Heart left ventricle (tissue), 16 donors: ENCODE measurements at regions not wholly inside any gene's neighbourhood (a gene's known extent, or its start where the extent isn't known, plus 50 kb on each side); places are given as distances from the start of the nearest gene placed in this dataset.

Source experiments
- ATAC-seq, 4 donors: fragments of 200-7000 bp; cut with Tn5 transposase; one replicate each; pipeline ENCODE4 v1.9.1; 2020 to 2022; ENCODE audit warnings: moderate library complexity in 4 of 4, mild to moderate bottlenecking in 3 of 4, moderate number of reproducible peaks in 1 of 4
- DNase-seq, 5 donors: peaks; one replicate each; pipeline ENCODE4 v3.0.0-alpha.2; 2020
- H3K27ac ChIP-seq, 12 donors: fragments of 200-600 bp; sonication (generic) in 4 of 12; one replicate each; pipeline versions ENCODE4 v1.5.0 to v1.8.0; 2016 to 2022; ENCODE audit warnings: mild to moderate bottlenecking in 2 of 12
- H3K27me3 ChIP-seq, 9 donors: fragments of 200-600 bp; sonication (generic) in 2 of 9; one replicate each; pipeline versions ENCODE4 v1.5.1 to v1.8.0; 2016 to 2022; ENCODE audit warnings: mild to moderate bottlenecking in 3 of 9
- H3K36me3 ChIP-seq, 9 donors: fragments of 200-600 bp; sonication (generic) in 2 of 9; one replicate each; pipeline versions ENCODE4 v1.5.0 to v1.8.0; 2018 to 2022; ENCODE audit warnings: mild to moderate bottlenecking in 2 of 9
- H3K4me1 ChIP-seq, 12 donors: fragments of 200-600 bp; sonication (generic) in 4 of 12; one replicate each; pipeline versions ENCODE4 v1.5.0 to v1.8.0; 2016 to 2022; ENCODE audit warnings: mild to moderate bottlenecking in 3 of 12
- H3K4me3 ChIP-seq, 12 donors: fragments of 200-600 bp; sonication (generic) in 4 of 12; one replicate each; pipeline versions ENCODE4 v1.5.0 to v1.8.0; 2017 to 2022; ENCODE audit warnings: mild to moderate bottlenecking in 9 of 12, moderate library complexity in 4 of 12
- H3K9me3 ChIP-seq, 12 donors: fragments of 200-600 bp; sonication (generic) in 4 of 12; one replicate each; pipeline versions ENCODE4 v1.5.0 to v1.8.0; 2016 to 2022; ENCODE audit warnings: mild to moderate bottlenecking in 1 of 12
- POLR2A ChIP-seq, 2 donors: fragments of 450-650 bp; IDR thresholded peaks; one replicate each; pipeline ENCODE4 v1.6.1; 2017; ENCODE audit warnings: antibody characterized with exemption in 2 of 2, mild to moderate bottlenecking in 2 of 2, moderate library complexity in 2 of 2
- WGBS, 4 donors: extraction: QIAGEN DNeasy Blood & Tissue Kit in 2 of 4; methylation state at CpG; one replicate each; pipeline versions ENCODE4 v1.1.5 to v1.1.7; 2013 to 2018; 5-methylcytosine and 5-hydroxymethylcytosine counted together
- intact Hi-C, 10 donors: fragments of 100-400 bp; cut with DNase I; formaldehyde crosslinking; loops; one replicate each; pipeline versions ENCODE4 v1.11.1 to v1.14.2; 2022
- TF ChIP-seq, protein P1 (sequence below), 12 donors: fragments of 200-600 bp; sonication (generic) in 4 of 12; IDR thresholded peaks; one replicate each; pipeline versions ENCODE4 v1.5.0 to v1.8.0; 2018 to 2022; ENCODE audit warnings: antibody characterized with exemption in 12 of 12, mild to moderate bottlenecking in 5 of 12
- donor health status: ischemic (EF 13 %, LVEDD 7.1; RV severe dilation, severe dysfunction).
- donor health status: healthy with polysubstance abuse.
- donor health status: DM: no; HTN: yes; CAD: no.
- donor health status: DM: no; HTN: no; CAD: no.
- donor health status: ischemic (EF 25% LVEDD 6.9; RV normal size, moderate dysfunction).
- donor health status: ischemic (EF 25% LVEDD 5.7; RV mildly dilated, moderate dysfunction).
- donor health status: healthy.
- donor health status: DM: yes; HTN: yes; CAD: no.
- donor health status: ischemic (EF 35%, LVEDD 5.7; RV mildly dilated, moderate dysfunction).
- donor health status: nonischemic (EF 11% LVEDD 7.7; RV severe dilation, severe dysfunction).
- donor health status: DM: yes; HTN: yes; CAD: no.
- donor health status: PGD.
- donor health status: ischemic (EF 29% LVEDD 5.4; RV normal size, mild dysfunction).
- donor health status: nonischemic (EF 23%, LVEDD 6.1; RV moderate dilation, normal function).

DNA sequence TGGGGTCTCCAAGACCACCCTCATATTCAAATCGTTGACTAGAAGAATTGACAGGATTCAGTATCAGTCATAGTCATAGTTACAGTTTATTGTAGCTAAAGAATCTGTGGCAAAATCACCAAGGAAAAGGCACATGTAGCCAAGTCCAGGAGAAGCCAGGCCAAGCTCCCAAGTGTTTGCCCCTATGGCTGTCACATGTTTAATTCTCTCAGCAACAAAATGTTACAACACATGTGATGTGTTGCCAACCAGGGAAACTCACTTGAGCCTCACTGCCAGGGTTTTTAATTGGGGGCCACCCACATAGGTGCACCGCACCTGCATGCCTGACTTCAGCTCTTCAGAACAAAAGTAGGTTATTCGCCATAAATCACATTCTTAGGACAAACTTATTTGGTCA is 1030.9 kb upstream of the CELF2 start:
- ATAC-seq (no peak), DNase-seq (no peak)
- H3K4me3 ChIP-seq, result no peak overlapping the region
- no peak for TF ChIP-seq POLR2A (IDR thresholded peaks at IDR 0.05)
- TF ChIP-seq, protein P1, sequence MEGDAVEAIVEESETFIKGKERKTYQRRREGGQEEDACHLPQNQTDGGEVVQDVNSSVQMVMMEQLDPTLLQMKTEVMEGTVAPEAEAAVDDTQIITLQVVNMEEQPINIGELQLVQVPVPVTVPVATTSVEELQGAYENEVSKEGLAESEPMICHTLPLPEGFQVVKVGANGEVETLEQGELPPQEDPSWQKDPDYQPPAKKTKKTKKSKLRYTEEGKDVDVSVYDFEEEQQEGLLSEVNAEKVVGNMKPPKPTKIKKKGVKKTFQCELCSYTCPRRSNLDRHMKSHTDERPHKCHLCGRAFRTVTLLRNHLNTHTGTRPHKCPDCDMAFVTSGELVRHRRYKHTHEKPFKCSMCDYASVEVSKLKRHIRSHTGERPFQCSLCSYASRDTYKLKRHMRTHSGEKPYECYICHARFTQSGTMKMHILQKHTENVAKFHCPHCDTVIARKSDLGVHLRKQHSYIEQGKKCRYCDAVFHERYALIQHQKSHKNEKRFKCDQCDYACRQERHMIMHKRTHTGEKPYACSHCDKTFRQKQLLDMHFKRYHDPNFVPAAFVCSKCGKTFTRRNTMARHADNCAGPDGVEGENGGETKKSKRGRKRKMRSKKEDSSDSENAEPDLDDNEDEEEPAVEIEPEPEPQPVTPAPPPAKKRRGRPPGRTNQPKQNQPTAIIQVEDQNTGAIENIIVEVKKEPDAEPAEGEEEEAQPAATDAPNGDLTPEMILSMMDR (IDR thresholded peaks at IDR 0.05), result no peak
- no peaks in the 10 kb centered on the region for H3K27me3 ChIP-seq
- H3K27ac ChIP-seq, result no peak overlapping the region
- H3K36me3 ChIP-seq, result no peaks in the 10 kb centered on the region
- peaks cover 0 to 13% (median 0%) of the 10 kb centered on the region in 12 donors for H3K9me3 ChIP-seq
- intact Hi-C loops, result no loop called here
- H3K4me1 ChIP-seq, result no peaks in the 10 kb centered on the region
- WGBS, 4 donors, result 89 to 93% (median 90%) methylated on average over 3 of the region's 3 CpGs

DNA sequence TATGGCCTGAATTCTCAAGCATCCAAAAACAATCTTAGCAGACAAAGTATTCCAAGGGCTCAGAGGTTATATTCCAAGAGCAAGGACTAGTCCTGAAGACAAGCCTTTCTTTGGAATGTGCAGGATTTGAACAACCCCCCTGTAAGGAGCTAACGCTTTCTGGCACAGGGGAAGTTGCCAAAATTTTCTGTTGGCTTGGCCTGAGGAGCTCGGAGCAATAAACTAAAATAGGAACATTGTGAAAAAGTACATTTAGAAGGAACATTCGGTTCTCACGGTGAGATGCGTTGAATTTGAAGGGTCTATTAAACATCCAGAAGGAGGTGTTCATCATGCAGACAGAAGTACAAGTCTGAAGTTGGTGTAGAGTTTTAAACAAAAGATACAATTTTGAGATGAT is 1030.5 kb upstream of the CELF2 start:
- Histone ChIP-seq H3K27ac (no peak overlapping the region), H3K36me3 (no peaks in the 10 kb centered on the region), H3K4me1 (no peaks in the 10 kb centered on the region), H3K9me3 (peaks cover 0 to 13% (median 0%) of the 10 kb centered on the region in 12 donors), H3K27me3 (no peaks in the 10 kb centered on the region), H3K4me3 (no peak overlapping the region)
- ATAC-seq, result no peak
- TF ChIP-seq POLR2A (IDR thresholded peaks at IDR 0.05), result no peak
- TF ChIP-seq, protein P1 (IDR thresholded peaks at IDR 0.05), result no peak
- no peak for DNase-seq
- 80 to 86% (median 81%) methylated on average over 5 of the region's 5 CpGs for WGBS, 4 donors
- intact Hi-C loops, result no loop called here

DNA sequence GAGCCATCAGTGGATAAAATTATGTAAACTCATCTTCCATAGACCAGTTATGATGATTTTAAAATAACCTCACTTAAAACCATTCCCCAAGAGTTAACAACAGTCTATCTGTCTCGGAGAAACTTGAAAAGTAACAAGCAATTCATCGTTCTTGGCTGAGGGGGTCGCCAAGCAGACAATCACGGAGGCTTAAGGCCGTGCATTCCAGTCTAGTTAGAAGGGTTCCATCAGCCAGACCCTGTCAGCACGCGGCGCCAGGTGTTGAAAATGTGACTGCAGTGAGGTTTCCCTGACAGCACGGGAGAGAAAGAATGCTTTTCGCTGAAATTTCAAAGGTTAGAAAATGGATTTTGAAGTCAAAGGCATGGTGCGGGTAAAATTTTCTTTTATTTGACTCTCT is 1025.0 kb upstream of the CELF2 start:
- Histone ChIP-seq H3K9me3 (no peaks in the 10 kb centered on the region), H3K4me1 (no peaks in the 10 kb centered on the region), H3K36me3 (no peaks in the 10 kb centered on the region), H3K27ac (no peak overlapping the region), H3K27me3 (peaks cover 0 to 4% (median 0%) of the 10 kb centered on the region in 9 donors), H3K4me3 (no peak overlapping the region)
- intact Hi-C loops, result no loop called here
- 21 to 25% (median 23%) methylated on average over 11 of the region's 11 CpGs for WGBS, 4 donors
- TF ChIP-seq, protein P1 (IDR thresholded peaks at IDR 0.05), result peak in 1 of 12 donors; percentile 17
- no peak for TF ChIP-seq POLR2A (IDR thresholded peaks at IDR 0.05)
- ATAC-seq, result no peak
- peak in 3 of 5 donors; percentile 18 to 50 (median 26) for DNase-seq

DNA sequence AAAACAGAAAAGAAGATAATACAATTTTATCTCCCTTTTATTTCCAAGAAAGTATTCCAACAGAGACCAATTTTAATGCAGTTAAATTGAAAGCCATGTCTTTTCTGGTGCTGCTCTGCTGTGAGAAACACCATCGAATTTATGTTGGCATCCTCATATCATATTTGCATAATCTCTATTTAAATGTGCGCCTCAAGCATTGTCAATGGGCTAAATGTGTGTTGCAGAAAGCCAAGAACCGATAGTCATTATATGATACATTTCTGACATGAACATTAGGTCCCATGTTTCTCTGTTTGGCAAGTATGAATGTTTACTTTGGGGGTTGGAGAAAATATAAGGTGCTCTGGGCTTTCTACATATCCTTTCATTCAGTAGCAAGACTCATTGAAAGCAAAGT is 1023.5 kb upstream of the CELF2 start:
- DNase-seq, result no peak
- 75 to 84% (median 82%) methylated on average over 3 of the region's 3 CpGs for WGBS, 4 donors
- Histone ChIP-seq H3K27me3 (peaks cover 0 to 4% (median 0%) of the 10 kb centered on the region in 9 donors), H3K27ac (no peak overlapping the region), H3K4me1 (no peaks in the 10 kb centered on the region), H3K4me3 (no peak overlapping the region), H3K9me3 (no peaks in the 10 kb centered on the region), H3K36me3 (no peaks in the 10 kb centered on the region)
- ATAC-seq, result no peak
- intact Hi-C loops, result no loop called here
- TF ChIP-seq POLR2A (IDR thresholded peaks at IDR 0.05), result no peak
- TF ChIP-seq, protein P1 (IDR thresholded peaks at IDR 0.05), result no peak
